ENCODE measurements at regions not wholly inside any gene's neighbourhood (a gene's known extent, or its start where the extent isn't known, plus 50 kb on each side); places are given as distances from the start of the nearest gene placed in this dataset.

GRCh38 chr2:3965211-3965610 lies 261.8 kb downstream of the DCDC2C start:
- Mint-ChIP-seq H3K4me3 (no peak overlapping the region), H3K4me1 (ENCODE audit: low read depth) (no peaks in the 10 kb centered on the region), H3K27me3 (no peaks in the 10 kb centered on the region), H3K9me3 (no peaks in the 10 kb centered on the region), H3K27ac (no peak overlapping the region), H3K36me3 (no peaks in the 10 kb centered on the region)
- CTCF ChIA-PET, result no interaction called here
- intact Hi-C loops (cut with micrococcal nuclease), result no loop called here
- no peak for DNase-seq
- POLR2A ChIA-PET, result no interaction called here

GRCh38 chr2:3965953-3966352 lies 262.6 kb downstream of the DCDC2C start:
- Mint-ChIP-seq H3K27ac (no peak overlapping the region), H3K9me3 (no peaks in the 10 kb centered on the region), H3K4me1 (ENCODE audit: low read depth) (no peaks in the 10 kb centered on the region), H3K36me3 (no peaks in the 10 kb centered on the region), H3K27me3 (no peaks in the 10 kb centered on the region), H3K4me3 (no peak overlapping the region)
- ChIA-PET CTCF (no interaction called here), POLR2A (no interaction called here)
- intact Hi-C loops (cut with micrococcal nuclease), result no loop called here
- DNase-seq, result no peak

GRCh38 chr2:3966470-3966869 lies 263.1 kb downstream of the DCDC2C start:
- Mint-ChIP-seq H3K9me3 (no peaks in the 10 kb centered on the region), H3K36me3 (no peaks in the 10 kb centered on the region), H3K27me3 (no peaks in the 10 kb centered on the region), H3K4me1 (ENCODE audit: low read depth) (no peaks in the 10 kb centered on the region), H3K27ac (no peak overlapping the region), H3K4me3 (no peak overlapping the region)
- ChIA-PET POLR2A (no interaction called here), CTCF (no interaction called here)
- no peak for DNase-seq
- intact Hi-C loops (cut with micrococcal nuclease), result no loop called here

GRCh38 chr2:3968736-3969135 lies 265.4 kb downstream of the DCDC2C start:
- Mint-ChIP-seq H3K27ac (no peak overlapping the region), H3K27me3 (no peaks in the 10 kb centered on the region), H3K9me3 (no peaks in the 10 kb centered on the region), H3K36me3 (no peaks in the 10 kb centered on the region), H3K4me3 (no peak overlapping the region), H3K4me1 (ENCODE audit: low read depth) (no peaks in the 10 kb centered on the region)
- ChIA-PET POLR2A (no interaction called here), CTCF (no interaction called here)
- intact Hi-C loops (cut with micrococcal nuclease), result no loop called here
- no peak for DNase-seq

- Mint-ChIP-seq H3K27me3 (no peaks in the 10 kb centered on the region), H3K4me3 (no peak overlapping the region), H3K27ac (no peak overlapping the region), H3K9me3 (no peaks in the 10 kb centered on the region), H3K4me1 (ENCODE audit: low read depth) (no peaks in the 10 kb centered on the region), H3K36me3 (no peaks in the 10 kb centered on the region)
- ChIA-PET POLR2A (no interaction called here), CTCF (no interaction called here)
- intact Hi-C loops (cut with micrococcal nuclease), result no loop called here
- no peak for DNase-seq
These were observed 267.6 kb downstream of the DCDC2C start for GRCh38 chr2:3970791-3971651.

- Mint-ChIP-seq H3K9me3 (no peaks in the 10 kb centered on the region), H3K4me3 (no peak overlapping the region), H3K4me1 (ENCODE audit: low read depth) (no peaks in the 10 kb centered on the region), H3K36me3 (no peaks in the 10 kb centered on the region), H3K27ac (no peak overlapping the region), H3K27me3 (no peaks in the 10 kb centered on the region)
- intact Hi-C loops (cut with micrococcal nuclease), result no loop called here
- POLR2A ChIA-PET, result no interaction called here
- CTCF ChIA-PET, result no interaction called here
- no peak for DNase-seq
These were observed 268.3 kb downstream of the DCDC2C start for GRCh38 chr2:3971652-3972192.

GRCh38 chr2:3972377-3972776 lies 269.0 kb downstream of the DCDC2C start:
- intact Hi-C loops (cut with micrococcal nuclease), result no loop called here
- H3K9me3 Mint-ChIP-seq, result no peaks in the 10 kb centered on the region
- H3K27ac Mint-ChIP-seq, result no peak overlapping the region
- ChIA-PET POLR2A (no interaction called here), CTCF (no interaction called here)
- no peaks in the 10 kb centered on the region for H3K36me3 Mint-ChIP-seq
- no peaks in the 10 kb centered on the region for H3K4me1 Mint-ChIP-seq (ENCODE audit: low read depth)
- no peak for DNase-seq
- no peaks in the 10 kb centered on the region for H3K27me3 Mint-ChIP-seq
- no peak overlapping the region for H3K4me3 Mint-ChIP-seq

- no peak for DNase-seq
- Mint-ChIP-seq H3K9me3 (peaks cover 9% of the 10 kb centered on the region), H3K4me1 (ENCODE audit: low read depth) (no peaks in the 10 kb centered on the region), H3K4me3 (no peak overlapping the region), H3K27me3 (no peaks in the 10 kb centered on the region), H3K27ac (no peak overlapping the region), H3K36me3 (no peaks in the 10 kb centered on the region)
- intact Hi-C loops (cut with micrococcal nuclease), result no loop called here
- ChIA-PET POLR2A (no interaction called here), CTCF (no interaction called here)
These were observed 271.4 kb downstream of the DCDC2C start for GRCh38 chr2:3974765-3975164.

- no peak for DNase-seq
These were observed 278.1 kb downstream of the DCDC2C start for GRCh38 chr2:3981446-3981987.

GRCh38 chr2:3982160-3982559 lies 278.8 kb downstream of the DCDC2C start:
- ChIA-PET POLR2A (no interaction called here), CTCF (no interaction called here)
- no peaks in the 10 kb centered on the region for H3K36me3 Mint-ChIP-seq
- intact Hi-C loops (cut with micrococcal nuclease), result no loop called here
- H3K4me3 Mint-ChIP-seq, result no peak overlapping the region
- H3K9me3 Mint-ChIP-seq, result peaks cover 9% of the 10 kb centered on the region
- no peaks in the 10 kb centered on the region for H3K27me3 Mint-ChIP-seq
- DNase-seq, result no peak
- H3K4me1 Mint-ChIP-seq (ENCODE audit: low read depth), result no peaks in the 10 kb centered on the region
- no peak overlapping the region for H3K27ac Mint-ChIP-seq

More at GRCh38 chr2:3981446-3981987, 278.1 kb downstream of the DCDC2C start:
- Mint-ChIP-seq H3K4me1 (ENCODE audit: low read depth) (no peaks in the 10 kb centered on the region), H3K27me3 (no peaks in the 10 kb centered on the region), H3K4me3 (no peak overlapping the region), H3K36me3 (no peaks in the 10 kb centered on the region), H3K9me3 (peaks cover 9% of the 10 kb centered on the region), H3K27ac (no peak overlapping the region)
- POLR2A ChIA-PET, result no interaction called here
- intact Hi-C loops (cut with micrococcal nuclease), result no loop called here
- CTCF ChIA-PET, result no interaction called here

- H3K4me3 Mint-ChIP-seq, result no peak overlapping the region
- POLR2A ChIA-PET, result no interaction called here
- peaks cover 3% of the 10 kb centered on the region for H3K9me3 Mint-ChIP-seq
These were observed 282.7 kb downstream of the DCDC2C start for GRCh38 chr2:3986063-3986462.

GRCh38 chr2:3986530-3987258 lies 283.3 kb downstream of the DCDC2C start:
- Mint-ChIP-seq H3K4me1 (ENCODE audit: low read depth) (no peaks in the 10 kb centered on the region), H3K4me3 (no peak overlapping the region), H3K36me3 (no peaks in the 10 kb centered on the region), H3K9me3 (peaks cover 9% of the 10 kb centered on the region), H3K27ac (no peak overlapping the region), H3K27me3 (no peaks in the 10 kb centered on the region)
- ChIA-PET CTCF (no interaction called here), POLR2A (no interaction called here)
- no peak for DNase-seq
- intact Hi-C loops (cut with micrococcal nuclease), result no loop called here

More at GRCh38 chr2:3986063-3986462, 282.7 kb downstream of the DCDC2C start:
- H3K27me3 Mint-ChIP-seq, result no peaks in the 10 kb centered on the region
- CTCF ChIA-PET, result no interaction called here
- H3K27ac Mint-ChIP-seq, result no peak overlapping the region
- H3K4me1 Mint-ChIP-seq (ENCODE audit: low read depth), result no peaks in the 10 kb centered on the region
- DNase-seq, result no peak
- intact Hi-C loops (cut with micrococcal nuclease), result no loop called here
- no peaks in the 10 kb centered on the region for H3K36me3 Mint-ChIP-seq

Data from activated CD4-positive, alpha-beta memory T cell treated with anti-CD3 and anti-CD28 coated beads for 36 hours (primary cell).